Non-pigmented ciliary epithelial cell (primary cell): ENCODE measurements at regions not wholly inside any gene's neighbourhood (a gene's known extent, or its start where the extent isn't known, plus 50 kb on each side); places are given as distances from the start of the nearest gene placed in this dataset.

Experiments
- DNase-seq: peaks from one replicate; pipeline ENCODE4 v3.0.0-alpha.2; 2010; ENCODE audit warnings: low read depth

DNA sequence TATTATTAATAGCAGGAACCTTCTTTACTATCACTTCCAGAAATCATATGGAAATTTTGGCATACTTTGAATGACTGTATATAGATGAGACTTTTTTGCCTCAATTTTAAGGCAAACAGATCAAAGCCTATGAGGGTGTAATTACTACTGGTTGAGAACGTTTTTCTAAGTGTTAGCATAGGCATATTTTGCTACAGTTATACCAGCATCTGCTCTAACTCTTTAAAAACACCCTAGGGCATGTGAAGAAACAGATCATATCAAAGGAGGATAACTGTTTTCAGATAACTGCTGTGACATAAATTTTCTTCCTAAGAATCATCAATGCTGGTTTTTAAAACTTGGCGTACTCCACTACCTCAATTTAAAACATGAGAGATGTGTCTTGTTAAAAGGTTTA is 1155.3 kb downstream of the FSTL5 start:
- no peak for DNase-seq

- DNase-seq, result no peak
These were observed 1153.6 kb downstream of the FSTL5 start for GRCh38 chr4:161010227-161010626.
